ENCODE measurements at regions not wholly inside any gene's neighbourhood (a gene's known extent, or its start where the extent isn't known, plus 50 kb on each side); places are given as distances from the start of the nearest gene placed in this dataset.

DNA sequence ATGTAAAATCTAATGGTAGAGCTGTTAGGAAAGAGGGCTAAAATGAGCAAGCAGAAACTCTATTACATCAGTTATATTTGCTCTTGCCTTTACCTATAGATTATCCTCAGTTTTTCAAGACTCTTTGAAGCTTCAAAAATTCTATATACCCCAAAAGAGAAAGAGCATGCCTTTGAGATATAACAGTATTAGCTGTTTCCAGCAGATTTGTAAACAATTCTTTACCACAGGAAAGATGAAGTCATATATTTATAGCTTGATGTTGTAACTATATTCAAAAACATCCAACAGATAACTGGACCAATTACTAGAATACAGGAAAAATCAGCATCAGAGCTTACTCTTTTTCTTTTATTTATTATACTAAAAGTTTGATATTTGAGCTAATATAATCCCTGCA lies 416.2 kb upstream of the TPK1 start:
- Histone ChIP-seq H3K27ac (ENCODE audit: low read depth, low read length) (no peak overlapping the region), H3K36me3 (ENCODE audit: insufficient read depth, low read length) (no peaks in the 10 kb centered on the region), H3K27me3 (ENCODE audit: insufficient read depth, low read length) (no peaks in the 10 kb centered on the region), H3K9me3 (ENCODE audit: low read depth, low read length) (no peaks in the 10 kb centered on the region), H3K4me1 (ENCODE audit: insufficient read depth, low read length) (no peaks in the 10 kb centered on the region), H3K4me3 (ENCODE audit: insufficient read depth, low read length) (no peak overlapping the region), H3K4me2 (ENCODE audit: insufficient read depth, low read length) (no peak overlapping the region), H3K79me2 (ENCODE audit: insufficient read depth, low read length) (no peaks in the 10 kb centered on the region), H2AFZ (ENCODE audit: low read length) (no peak overlapping the region), H4K20me1 (ENCODE audit: insufficient read depth, low read length) (no peaks in the 10 kb centered on the region)
- DNase-seq (ENCODE audit: insufficient read length, low spot score, missing footprints): no peak
- TF ChIP-seq, protein P1, sequence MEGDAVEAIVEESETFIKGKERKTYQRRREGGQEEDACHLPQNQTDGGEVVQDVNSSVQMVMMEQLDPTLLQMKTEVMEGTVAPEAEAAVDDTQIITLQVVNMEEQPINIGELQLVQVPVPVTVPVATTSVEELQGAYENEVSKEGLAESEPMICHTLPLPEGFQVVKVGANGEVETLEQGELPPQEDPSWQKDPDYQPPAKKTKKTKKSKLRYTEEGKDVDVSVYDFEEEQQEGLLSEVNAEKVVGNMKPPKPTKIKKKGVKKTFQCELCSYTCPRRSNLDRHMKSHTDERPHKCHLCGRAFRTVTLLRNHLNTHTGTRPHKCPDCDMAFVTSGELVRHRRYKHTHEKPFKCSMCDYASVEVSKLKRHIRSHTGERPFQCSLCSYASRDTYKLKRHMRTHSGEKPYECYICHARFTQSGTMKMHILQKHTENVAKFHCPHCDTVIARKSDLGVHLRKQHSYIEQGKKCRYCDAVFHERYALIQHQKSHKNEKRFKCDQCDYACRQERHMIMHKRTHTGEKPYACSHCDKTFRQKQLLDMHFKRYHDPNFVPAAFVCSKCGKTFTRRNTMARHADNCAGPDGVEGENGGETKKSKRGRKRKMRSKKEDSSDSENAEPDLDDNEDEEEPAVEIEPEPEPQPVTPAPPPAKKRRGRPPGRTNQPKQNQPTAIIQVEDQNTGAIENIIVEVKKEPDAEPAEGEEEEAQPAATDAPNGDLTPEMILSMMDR (IDR thresholded peaks at IDR 0.05; ENCODE audit: extremely low read depth, low read depth, low read length): no peak

DNA sequence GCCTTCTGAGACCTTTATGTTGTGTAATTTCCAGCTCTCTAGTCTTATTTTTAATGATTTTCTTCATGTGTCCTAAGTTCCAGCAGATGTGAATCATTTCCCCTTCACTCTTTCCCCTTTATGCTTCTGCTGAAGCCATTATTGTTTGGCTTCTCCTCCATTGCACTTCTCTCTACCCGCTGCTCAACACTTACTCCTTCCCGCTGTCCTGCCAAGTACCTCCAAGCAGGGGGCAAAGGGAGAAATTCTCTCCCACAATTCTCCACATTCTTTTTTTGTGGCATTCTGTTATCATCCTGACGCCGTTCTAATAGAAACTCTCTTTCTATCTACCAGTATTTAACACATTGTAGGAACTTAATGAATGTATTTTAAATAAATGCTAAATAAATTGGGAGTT lies 388.9 kb upstream of the TPK1 start:
- Histone ChIP-seq H3K27ac (ENCODE audit: low read depth, low read length) (no peak overlapping the region), H2AFZ (ENCODE audit: low read length) (no peak overlapping the region), H3K27me3 (ENCODE audit: insufficient read depth, low read length) (no peaks in the 10 kb centered on the region), H4K20me1 (ENCODE audit: insufficient read depth, low read length) (no peaks in the 10 kb centered on the region), H3K79me2 (ENCODE audit: insufficient read depth, low read length) (no peaks in the 10 kb centered on the region), H3K9me3 (ENCODE audit: low read depth, low read length) (no peaks in the 10 kb centered on the region), H3K36me3 (ENCODE audit: insufficient read depth, low read length) (no peaks in the 10 kb centered on the region), H3K4me3 (ENCODE audit: insufficient read depth, low read length) (no peak overlapping the region), H3K4me1 (ENCODE audit: insufficient read depth, low read length) (no peaks in the 10 kb centered on the region), H3K4me2 (ENCODE audit: insufficient read depth, low read length) (no peak overlapping the region)
- DNase-seq (ENCODE audit: insufficient read length, low spot score, missing footprints): no peak
- TF ChIP-seq, protein P1 (IDR thresholded peaks at IDR 0.05; ENCODE audit: extremely low read depth, low read depth, low read length): no peak

DNA sequence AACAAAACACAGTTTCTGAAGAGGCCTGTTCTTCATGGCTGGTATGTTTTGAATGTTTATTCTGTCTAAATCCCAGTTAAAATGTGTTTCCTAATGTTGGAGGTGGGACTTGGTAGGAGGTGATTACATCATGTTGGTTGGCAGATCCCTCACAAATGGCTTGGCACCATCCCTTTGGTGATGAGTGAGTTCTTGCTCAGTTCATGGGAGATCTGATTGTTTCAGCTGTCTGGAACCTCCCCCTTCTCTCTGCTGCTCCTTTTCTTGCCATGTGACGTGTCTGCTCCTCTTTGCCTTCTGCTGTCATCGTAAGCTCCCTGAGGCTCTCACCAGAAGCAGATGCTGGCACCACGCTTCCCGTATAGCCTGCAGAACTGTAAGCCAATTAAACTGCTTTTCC lies 383.6 kb upstream of the TPK1 start:
- H3K27ac ChIP-seq (ENCODE audit: low read depth, low read length): no peak overlapping the region
- TF ChIP-seq, protein P1 (IDR thresholded peaks at IDR 0.05; ENCODE audit: extremely low read depth, low read depth, low read length): no peak
- no peaks in the 10 kb centered on the region for H3K27me3 ChIP-seq (ENCODE audit: insufficient read depth, low read length)
- no peak for DNase-seq (ENCODE audit: insufficient read length, low spot score, missing footprints)
- H3K9me3 ChIP-seq (ENCODE audit: low read depth, low read length): no peaks in the 10 kb centered on the region
- no peaks in the 10 kb centered on the region for H3K4me1 ChIP-seq (ENCODE audit: insufficient read depth, low read length)
- H3K4me2 ChIP-seq (ENCODE audit: insufficient read depth, low read length): no peak overlapping the region
- H3K4me3 ChIP-seq (ENCODE audit: insufficient read depth, low read length): no peak overlapping the region
- H4K20me1 ChIP-seq (ENCODE audit: insufficient read depth, low read length): no peaks in the 10 kb centered on the region
- H3K79me2 ChIP-seq (ENCODE audit: insufficient read depth, low read length): no peaks in the 10 kb centered on the region
- H2AFZ ChIP-seq (ENCODE audit: low read length): no peak overlapping the region
- no peaks in the 10 kb centered on the region for H3K36me3 ChIP-seq (ENCODE audit: insufficient read depth, low read length)

DNA sequence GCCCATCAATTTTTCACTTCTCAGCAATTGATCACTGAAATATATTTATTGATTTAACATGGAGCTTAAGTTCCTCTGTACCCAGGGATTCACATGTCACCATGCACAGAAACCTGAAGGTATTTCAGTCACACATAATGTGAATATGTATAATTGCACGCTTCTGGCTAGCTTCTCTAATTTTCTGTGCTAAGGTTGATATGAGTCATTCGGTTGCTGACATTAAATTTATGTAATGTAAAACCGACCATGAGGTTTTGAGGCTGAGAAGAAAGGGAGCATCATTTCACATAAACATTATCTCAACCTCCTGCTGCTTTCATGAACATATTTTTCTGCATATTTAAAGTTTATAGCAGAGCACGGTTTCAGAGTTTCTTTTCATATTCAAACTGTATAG lies 381.0 kb upstream of the TPK1 start:
- Histone ChIP-seq H3K4me2 (ENCODE audit: insufficient read depth, low read length) (no peak overlapping the region), H2AFZ (ENCODE audit: low read length) (no peak overlapping the region), H3K4me3 (ENCODE audit: insufficient read depth, low read length) (no peak overlapping the region), H3K36me3 (ENCODE audit: insufficient read depth, low read length) (no peaks in the 10 kb centered on the region), H3K79me2 (ENCODE audit: insufficient read depth, low read length) (no peaks in the 10 kb centered on the region), H3K9me3 (ENCODE audit: low read depth, low read length) (no peaks in the 10 kb centered on the region), H3K4me1 (ENCODE audit: insufficient read depth, low read length) (no peaks in the 10 kb centered on the region), H4K20me1 (ENCODE audit: insufficient read depth, low read length) (no peaks in the 10 kb centered on the region), H3K27me3 (ENCODE audit: insufficient read depth, low read length) (no peaks in the 10 kb centered on the region), H3K27ac (ENCODE audit: low read depth, low read length) (no peak overlapping the region)
- TF ChIP-seq, protein P1 (IDR thresholded peaks at IDR 0.05; ENCODE audit: extremely low read depth, low read depth, low read length): no peak
- no peak for DNase-seq (ENCODE audit: insufficient read length, low spot score, missing footprints)

All from osteoblast (primary cell).